ENCODE measurements at regions not wholly inside any gene's neighbourhood (a gene's known extent, or its start where the extent isn't known, plus 50 kb on each side); places are given as distances from the start of the nearest gene placed in this dataset.
"Not testable (repeated sequence)": the region's sequence is repeated elsewhere in the genome, so short reads cannot be mapped to it uniquely, and the experiment has no call there.

DNA sequence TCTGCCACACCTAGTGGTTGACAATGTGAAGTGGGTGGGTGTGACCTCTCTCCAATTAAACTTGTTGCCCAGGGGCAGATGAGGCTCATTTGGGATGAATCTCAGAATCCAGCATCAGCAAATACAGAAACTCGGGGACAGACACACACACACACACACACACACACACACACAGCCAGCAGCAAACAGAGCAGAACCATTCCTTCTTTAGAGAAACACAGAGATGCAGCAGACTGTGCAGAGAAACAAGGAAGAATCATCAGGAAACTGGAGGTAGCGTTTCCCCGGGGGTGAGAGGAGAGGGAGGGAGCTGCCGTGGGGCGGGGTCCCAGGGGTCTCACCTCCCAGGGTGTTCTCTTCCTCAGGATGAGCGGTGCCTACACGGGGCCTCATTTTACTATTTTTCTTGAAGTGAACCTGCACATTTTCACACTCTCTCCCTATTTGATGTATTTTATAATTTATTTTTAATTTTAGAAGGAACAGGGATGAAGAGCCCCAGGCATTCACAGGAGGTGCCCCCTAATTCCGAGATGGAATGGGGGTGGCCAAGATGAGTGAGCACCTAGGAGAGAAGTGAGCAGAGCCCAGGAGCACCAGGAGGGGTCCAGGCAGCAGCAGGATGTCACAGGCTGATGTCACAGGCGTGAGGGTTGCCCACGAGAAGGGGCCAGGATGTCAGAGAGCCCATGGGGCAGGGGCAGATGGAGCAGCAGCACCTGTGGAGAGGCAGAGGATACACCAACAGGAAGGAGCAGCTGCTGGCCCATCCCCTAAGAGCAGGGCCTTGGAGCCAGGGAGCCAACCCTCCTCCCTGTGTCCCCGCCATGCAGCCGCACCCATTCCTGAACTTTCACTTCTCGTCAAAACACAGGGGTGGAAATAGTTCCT is 85.3 kb upstream of the PPP2R2D start:
- Mint-ChIP-seq H3K9me3 (no peaks in the 10 kb centered on the region), H3K4me3 (no peak overlapping the region), H3K27me3 (ENCODE audit: low read depth) (no peaks in the 10 kb centered on the region), H3K4me1 (ENCODE audit: low read depth) (no peaks in the 10 kb centered on the region), H3K27ac (no peak overlapping the region), H3K36me3 (ENCODE audit: low read depth) (no peaks in the 10 kb centered on the region)

DNA sequence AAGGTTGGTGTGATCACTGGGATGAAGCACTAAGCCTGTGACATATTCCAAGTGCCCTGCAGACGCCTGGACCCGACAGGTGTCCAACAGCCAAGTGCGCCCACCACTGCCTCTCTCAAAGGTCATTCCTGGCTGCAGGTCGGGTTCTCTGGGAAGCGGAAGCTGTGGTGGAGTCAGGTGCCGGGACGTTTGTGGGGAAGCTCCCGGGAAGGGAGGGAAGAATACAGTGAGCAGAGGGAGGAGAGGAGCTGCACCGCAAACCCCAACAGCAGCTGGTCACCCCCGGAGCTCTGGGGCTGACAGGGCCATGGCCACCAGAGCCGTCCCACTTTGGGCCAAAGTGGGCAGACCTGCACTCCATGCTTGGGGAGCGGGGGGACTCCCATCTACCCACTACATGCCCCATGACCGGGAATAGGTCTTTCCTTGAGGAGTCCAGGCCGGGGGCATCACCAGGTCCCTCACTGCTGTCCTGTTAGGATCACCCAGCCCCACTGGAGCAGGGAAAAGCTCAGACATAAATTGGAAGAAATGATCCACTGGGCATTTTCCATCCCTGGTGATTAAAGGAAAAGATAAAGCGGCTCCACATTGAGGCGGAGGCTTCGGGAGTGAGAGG is 84.5 kb upstream of the PPP2R2D start:
- Mint-ChIP-seq H3K27me3 (ENCODE audit: low read depth) (no peaks in the 10 kb centered on the region), H3K36me3 (ENCODE audit: low read depth) (no peaks in the 10 kb centered on the region), H3K4me1 (ENCODE audit: low read depth) (no peaks in the 10 kb centered on the region), H3K4me3 (no peak overlapping the region), H3K27ac (no peak overlapping the region), H3K9me3 (no peaks in the 10 kb centered on the region)

DNA sequence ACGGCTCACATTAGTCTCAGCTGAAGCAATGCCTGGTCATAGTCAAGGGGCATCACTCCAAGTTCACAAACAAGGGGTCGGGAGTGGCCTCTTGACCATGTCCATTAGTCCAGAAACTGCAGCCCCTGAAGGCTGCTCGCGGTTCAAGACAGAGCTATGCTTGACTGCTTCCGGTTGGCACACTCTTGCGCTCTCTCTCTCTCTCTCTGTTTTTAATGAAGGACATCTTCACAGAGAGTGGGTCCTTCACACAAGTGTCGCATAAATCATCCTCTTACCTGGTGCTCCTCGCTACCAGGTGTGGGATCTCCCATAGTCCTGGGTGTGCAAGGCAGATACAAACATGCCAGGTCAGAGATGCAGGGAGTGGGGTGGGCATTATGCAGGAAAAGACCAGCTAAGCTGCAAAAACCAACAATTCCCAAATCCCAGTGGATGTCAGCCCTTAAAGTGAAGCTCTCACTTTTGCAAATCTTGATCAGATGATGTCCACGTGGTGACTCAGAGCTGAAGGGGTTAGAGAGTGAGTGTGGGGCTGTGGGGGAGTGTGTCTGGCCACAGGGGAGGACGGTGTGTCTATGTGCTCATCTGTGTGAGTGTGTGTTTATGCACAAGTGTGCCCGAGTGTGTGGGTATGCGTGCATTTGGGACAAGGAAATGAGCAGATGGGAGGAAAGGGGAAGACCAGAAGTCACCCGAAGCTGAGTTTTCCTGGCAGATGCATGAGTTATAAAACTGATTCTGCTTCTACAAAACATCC is 83.7 kb upstream of the PPP2R2D start:
- H3K27ac Mint-ChIP-seq = no peak overlapping the region
- no peaks in the 10 kb centered on the region for H3K36me3 Mint-ChIP-seq (ENCODE audit: low read depth)
- H3K9me3 Mint-ChIP-seq = no peaks in the 10 kb centered on the region
- no peak overlapping the region for H3K4me3 Mint-ChIP-seq
- H3K4me1 Mint-ChIP-seq (ENCODE audit: low read depth) = no peaks in the 10 kb centered on the region
- no peaks in the 10 kb centered on the region for H3K27me3 Mint-ChIP-seq (ENCODE audit: low read depth)

DNA sequence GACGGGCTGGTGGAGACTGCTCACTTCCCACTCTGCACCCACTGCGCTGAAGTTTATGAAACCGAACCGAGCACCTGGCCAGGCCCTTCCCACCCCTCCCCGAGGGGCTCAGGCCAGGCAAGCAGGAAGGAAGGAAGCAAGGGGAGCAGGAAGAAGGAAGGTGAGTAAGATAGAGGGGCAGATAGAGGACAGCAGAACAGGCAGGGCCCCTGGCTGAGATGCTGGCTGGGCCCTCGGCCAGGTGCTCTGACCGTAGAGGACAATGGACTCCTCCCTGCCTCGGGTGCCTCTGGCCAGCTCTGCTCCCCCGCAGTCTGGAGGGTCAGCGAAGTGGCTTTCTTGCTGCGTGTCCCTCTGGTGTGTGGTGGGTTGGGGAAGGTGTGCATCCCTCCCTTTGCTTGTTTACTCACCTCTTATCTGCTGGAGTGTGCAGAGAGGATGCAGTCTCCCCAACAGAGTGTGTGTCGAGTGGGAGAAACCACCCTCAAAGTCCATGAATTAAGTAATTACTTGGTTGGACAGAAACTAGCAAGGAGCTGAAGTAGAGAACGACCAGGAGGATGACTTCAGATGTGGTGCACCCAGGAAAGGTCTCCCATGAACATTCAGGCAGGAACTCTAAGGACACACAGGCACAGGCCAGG is 82.8 kb upstream of the PPP2R2D start:
- H3K4me1 Mint-ChIP-seq (ENCODE audit: low read depth) = no peaks in the 10 kb centered on the region
- no peak overlapping the region for H3K27ac Mint-ChIP-seq
- H3K36me3 Mint-ChIP-seq (ENCODE audit: low read depth) = no peaks in the 10 kb centered on the region
- no peaks in the 10 kb centered on the region for H3K27me3 Mint-ChIP-seq (ENCODE audit: low read depth)
- no peak overlapping the region for H3K4me3 Mint-ChIP-seq
- H3K9me3 Mint-ChIP-seq = no peaks in the 10 kb centered on the region

DNA sequence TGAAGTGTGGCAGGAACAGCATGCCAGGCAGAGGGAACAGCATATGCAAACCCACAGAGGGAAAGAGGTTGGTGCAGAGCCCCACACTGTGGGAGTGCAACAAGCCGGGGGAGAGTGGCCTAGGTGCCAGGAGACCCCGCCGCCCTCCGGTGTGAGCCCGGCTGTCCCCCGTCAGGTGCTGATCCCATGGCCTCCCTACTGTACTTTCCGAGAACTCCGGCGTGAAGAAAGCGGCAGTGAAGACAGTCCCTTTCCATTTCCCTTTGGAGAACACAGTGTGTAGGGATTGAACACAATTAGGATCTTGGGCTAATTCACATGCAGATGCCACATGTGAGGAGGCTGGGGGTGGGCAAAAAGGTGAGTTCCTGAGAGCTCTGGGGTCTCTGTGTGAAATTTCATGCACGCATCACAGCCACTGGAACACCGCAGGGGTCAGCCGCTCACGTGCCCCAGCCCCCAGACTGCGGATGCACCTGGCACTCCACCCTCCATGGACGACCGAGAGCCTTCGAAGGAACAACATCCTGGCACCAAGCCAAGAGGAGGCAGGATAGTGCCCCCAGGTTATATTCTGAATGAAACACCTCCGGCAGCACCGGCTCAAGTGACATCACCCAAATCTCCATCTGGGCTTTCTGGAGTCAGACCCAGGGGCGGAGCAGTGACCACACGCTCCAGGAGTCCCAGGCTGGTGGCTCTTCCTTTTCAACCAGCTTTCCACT is 82.1 kb upstream of the PPP2R2D start:
- H3K27me3 Mint-ChIP-seq (ENCODE audit: low read depth) = no peaks in the 10 kb centered on the region
- H3K4me1 Mint-ChIP-seq (ENCODE audit: low read depth) = no peaks in the 10 kb centered on the region
- H3K36me3 Mint-ChIP-seq (ENCODE audit: low read depth) = no peaks in the 10 kb centered on the region
- H3K27ac Mint-ChIP-seq = no peak overlapping the region
- no peaks in the 10 kb centered on the region for H3K9me3 Mint-ChIP-seq
- no peak overlapping the region for H3K4me3 Mint-ChIP-seq

DNA sequence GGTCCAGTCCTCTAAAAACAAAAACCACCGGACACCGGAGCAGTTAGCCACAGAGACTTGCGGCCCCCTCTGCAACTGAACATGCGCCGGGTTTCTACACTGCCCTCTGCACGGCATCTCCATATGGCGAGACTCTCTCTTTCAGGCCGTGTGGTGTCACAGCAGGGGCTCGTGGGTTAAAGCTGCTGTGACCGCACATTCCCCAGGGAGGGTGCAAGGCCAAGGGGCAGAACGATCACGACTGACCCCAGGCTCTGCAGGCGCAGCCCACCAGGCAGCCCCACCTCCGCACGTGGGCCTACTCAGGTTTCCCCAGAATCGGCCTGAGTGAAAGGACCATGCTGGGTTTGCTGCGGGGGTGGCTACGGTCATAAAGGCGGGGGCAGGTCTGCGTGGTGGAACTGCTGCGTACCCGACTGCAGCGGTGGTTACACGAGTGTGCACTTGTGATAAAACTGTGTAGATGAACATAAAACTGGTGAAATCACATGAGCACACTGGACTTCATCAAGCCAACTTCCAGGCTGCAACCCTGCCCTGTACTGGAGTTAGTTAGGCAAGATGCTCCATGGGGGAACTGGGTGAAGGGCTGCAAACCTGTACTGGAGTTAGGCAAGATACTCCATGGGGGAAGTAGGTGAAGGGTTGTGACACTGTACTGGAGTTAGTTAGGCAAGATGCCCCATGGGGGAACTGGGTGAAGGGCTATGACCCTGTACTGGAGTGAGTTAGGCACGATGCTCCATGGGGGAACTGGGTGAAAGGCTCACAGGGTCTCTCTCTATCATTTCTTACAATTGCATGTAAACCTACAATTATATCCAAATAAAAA is 81.4 kb upstream of the PPP2R2D start:
- Mint-ChIP-seq H3K4me3 (no peak overlapping the region), H3K27ac (no peak overlapping the region), H3K36me3 (ENCODE audit: low read depth) (no peaks in the 10 kb centered on the region), H3K27me3 (ENCODE audit: low read depth) (no peaks in the 10 kb centered on the region), H3K9me3 (no peaks in the 10 kb centered on the region), H3K4me1 (ENCODE audit: low read depth) (no peaks in the 10 kb centered on the region)

DNA sequence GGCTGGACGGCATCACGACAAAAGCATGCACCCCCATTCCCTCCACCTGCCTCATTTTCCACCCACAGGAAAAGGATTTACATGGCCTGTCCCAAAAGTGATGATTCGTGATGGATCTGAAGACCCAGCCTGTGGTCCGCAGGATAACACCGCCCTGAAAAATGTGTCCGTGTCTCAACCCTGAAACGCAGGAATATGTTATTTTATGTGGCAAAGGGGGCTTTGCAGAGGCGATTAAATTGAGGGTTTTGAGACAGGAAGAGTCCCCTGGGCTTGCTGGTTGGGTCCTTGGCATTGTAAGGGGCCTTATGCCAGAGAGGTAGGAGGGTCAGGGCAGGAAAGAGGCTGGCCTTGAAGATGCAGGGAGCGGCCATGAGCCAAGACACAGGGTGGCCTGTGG is 80.2 kb upstream of the PPP2R2D start:
- Mint-ChIP-seq H3K27me3 (ENCODE audit: low read depth) (no peaks in the 10 kb centered on the region), H3K4me1 (ENCODE audit: low read depth) (no peaks in the 10 kb centered on the region), H3K36me3 (ENCODE audit: low read depth) (no peaks in the 10 kb centered on the region), H3K9me3 (no peaks in the 10 kb centered on the region), H3K27ac (no peak overlapping the region), H3K4me3 (no peak overlapping the region)

DNA sequence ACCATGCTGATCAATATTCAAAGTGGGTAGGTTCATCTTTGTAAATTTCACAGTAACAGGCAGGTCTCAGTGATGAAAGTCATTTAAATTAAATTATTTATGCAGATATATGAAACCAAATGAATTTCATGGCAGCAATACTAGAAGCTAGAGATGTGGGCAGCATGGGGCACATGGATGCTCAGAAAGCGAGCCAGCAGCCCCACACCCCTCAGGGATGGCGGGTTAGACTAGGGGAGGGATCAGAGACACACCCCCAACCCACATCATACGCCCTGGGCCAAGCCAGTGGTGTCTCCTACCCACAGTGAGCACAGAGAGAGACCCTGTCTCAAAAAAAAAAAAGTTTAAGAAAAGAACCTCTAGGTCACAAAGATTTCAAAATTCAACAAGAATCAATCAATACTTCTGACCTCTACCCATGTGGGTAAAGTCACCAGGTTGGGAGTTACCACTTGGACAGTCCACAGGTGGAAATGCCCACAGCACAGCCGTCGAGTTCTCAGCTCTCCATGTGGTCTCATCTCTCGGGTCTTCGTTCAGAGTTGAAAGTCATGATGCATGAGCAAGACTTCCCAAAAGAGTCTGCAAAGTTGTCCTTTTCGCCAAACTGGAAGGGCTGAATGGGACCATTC is 79.3 kb upstream of the PPP2R2D start:
- Mint-ChIP-seq H3K27ac (no peak overlapping the region), H3K4me1 (ENCODE audit: low read depth) (no peaks in the 10 kb centered on the region), H3K36me3 (ENCODE audit: low read depth) (no peaks in the 10 kb centered on the region), H3K27me3 (ENCODE audit: low read depth) (no peaks in the 10 kb centered on the region), H3K9me3 (no peaks in the 10 kb centered on the region), H3K4me3 (no peak overlapping the region)

DNA sequence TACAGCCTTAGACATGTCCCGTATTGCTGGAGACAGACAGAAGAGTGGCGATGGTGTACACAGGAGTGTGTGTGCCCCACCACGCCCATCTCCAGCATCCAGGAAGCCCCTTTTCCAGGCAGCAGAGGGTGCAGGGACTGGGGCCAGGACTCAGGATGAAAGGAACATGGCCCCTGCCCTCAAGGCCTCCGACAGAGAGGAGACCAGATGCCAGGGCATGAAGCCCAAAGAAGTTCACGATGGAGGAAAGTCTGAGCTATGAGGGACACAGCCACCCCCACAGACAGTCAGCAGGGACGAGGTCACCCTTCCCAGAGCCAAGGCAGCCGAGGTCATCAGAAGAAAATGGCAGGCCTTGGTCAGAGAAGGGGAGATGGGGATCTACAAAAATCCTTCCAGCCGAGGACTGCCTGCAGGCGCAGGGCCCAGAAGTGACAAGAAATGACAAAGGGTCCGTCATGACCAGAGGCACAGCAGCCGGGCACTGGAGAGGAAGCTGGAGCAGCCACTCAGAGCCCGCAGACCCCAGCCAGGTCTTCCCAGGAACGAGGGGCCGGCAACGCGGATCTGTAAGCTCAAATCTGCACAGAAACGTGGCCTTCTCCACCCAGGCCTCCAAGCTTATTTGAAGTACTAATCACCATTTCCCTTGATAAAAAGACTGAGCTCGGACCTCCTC is 78.7 kb upstream of the PPP2R2D start:
- H3K4me3 Mint-ChIP-seq = no peak overlapping the region
- H3K27me3 Mint-ChIP-seq (ENCODE audit: low read depth) = no peaks in the 10 kb centered on the region
- no peak overlapping the region for H3K27ac Mint-ChIP-seq
- no peaks in the 10 kb centered on the region for H3K9me3 Mint-ChIP-seq
- H3K4me1 Mint-ChIP-seq (ENCODE audit: low read depth) = no peaks in the 10 kb centered on the region
- no peaks in the 10 kb centered on the region for H3K36me3 Mint-ChIP-seq (ENCODE audit: low read depth)

DNA sequence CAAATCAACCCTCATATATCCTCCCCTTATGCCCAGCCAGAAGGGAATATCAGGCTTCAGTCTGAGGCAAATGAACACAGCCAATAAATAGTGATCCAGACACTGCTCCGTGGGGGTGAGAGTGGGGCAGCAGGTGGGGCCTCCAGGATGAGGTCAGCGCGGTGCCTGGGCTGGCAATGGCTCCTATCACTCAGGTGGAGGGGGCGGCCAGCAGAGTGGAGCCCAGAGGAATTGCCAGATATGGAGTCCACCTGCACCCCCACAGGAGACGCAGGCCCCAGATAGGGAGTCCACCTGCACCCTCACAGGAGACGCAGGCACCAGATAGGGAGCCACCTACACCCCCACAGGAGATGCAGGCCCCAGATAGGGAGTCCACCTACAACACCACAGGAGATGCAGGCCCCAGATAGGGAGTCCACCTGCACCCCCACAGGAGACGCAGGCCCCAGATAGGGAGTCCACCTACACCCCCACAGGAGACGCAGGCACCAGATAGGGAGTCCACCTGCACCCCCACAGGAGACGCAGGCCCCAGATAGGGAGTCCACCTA is 78.0 kb upstream of the PPP2R2D start:
- Mint-ChIP-seq H3K27me3 (ENCODE audit: low read depth) (no peaks in the 10 kb centered on the region), H3K36me3 (ENCODE audit: low read depth) (no peaks in the 10 kb centered on the region), H3K9me3 (no peaks in the 10 kb centered on the region), H3K4me3 (no peak overlapping the region), H3K4me1 (ENCODE audit: low read depth) (no peaks in the 10 kb centered on the region), H3K27ac (no peak overlapping the region)

DNA sequence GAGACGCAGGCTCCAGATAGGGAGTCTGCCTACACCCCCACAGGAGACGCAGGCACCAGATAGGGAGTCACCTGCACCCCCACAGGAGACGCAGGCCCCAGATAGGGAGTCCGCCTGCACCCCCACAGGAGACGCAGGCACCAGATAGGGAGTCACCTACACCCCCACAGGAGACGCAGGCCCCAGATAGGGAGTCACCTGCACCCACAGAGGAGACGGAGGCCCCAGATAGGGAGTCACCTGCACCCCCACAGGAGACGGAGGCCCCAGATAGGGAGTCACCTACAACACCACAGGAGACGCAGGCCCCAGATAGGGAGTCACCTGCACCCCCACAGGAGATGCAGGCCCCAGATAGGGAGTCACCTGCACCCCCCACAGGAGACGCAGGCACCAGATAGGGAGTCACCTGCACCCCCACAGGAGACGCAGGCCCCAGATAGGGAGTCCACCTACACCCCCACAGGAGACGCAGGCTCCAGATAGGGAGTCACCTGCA is 77.2 kb upstream of the PPP2R2D start:
- H3K27ac Mint-ChIP-seq; H3K9me3 Mint-ChIP-seq; H3K4me3 Mint-ChIP-seq; H3K27me3 Mint-ChIP-seq (ENCODE audit: low read depth); H3K36me3 Mint-ChIP-seq (ENCODE audit: low read depth); H3K4me1 Mint-ChIP-seq (ENCODE audit: low read depth): not testable (repeated sequence)

DNA sequence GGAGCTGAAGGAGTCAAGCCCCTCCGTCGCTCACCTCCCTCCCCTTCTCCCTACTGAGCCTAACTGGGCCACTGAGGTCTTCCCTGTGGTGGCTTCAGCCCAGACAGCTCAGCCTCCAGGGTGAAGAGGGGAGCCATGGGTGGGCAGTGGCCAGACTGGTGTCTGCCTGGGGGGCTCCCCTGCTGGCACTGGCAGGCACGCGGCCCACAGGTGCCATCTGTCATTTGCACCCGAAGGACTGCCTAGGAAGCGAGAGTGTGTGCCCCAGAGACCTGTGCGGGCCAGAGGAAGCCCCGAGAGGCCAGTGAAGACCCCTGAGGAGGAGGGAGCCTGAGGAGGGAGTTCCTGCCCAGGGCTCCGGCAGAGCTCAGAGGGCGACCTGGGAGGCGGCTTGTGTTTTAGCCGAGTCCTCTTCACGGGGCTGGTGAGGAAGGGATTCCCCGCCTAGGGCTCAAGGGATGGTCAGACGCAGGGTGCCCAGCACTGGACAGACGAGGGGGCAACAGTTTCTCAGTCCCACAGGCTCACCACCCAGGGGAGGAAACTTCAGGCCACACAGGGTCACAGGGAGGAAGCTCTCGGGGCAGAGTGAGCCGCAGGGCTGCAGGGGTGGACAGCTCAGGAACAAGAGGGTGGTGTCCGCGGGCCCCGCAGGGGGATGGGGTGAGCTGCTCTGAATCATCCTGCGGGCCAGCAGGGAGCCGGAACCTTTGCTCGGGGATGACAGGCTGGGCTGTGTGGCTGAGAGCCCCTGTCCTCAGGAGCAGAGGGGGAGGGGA is 76.2 kb upstream of the PPP2R2D start:
- Mint-ChIP-seq H3K4me3 (no peak overlapping the region), H3K27me3 (ENCODE audit: low read depth) (no peaks in the 10 kb centered on the region), H3K36me3 (ENCODE audit: low read depth) (no peaks in the 10 kb centered on the region), H3K9me3 (no peaks in the 10 kb centered on the region), H3K4me1 (ENCODE audit: low read depth) (no peaks in the 10 kb centered on the region), H3K27ac (no peak overlapping the region)
